ENCODE measurements at regions not wholly inside any gene's neighbourhood (a gene's known extent, or its start where the extent isn't known, plus 50 kb on each side); places are given as distances from the start of the nearest gene placed in this dataset.

GRCh38 chr5:29852329-29852728 lies 1341.2 kb upstream of the CDH6 start:
- TF ChIP-seq CTCF (IDR thresholded peaks at IDR 0.05; ENCODE audit: insufficient read depth, low read length) (no peak), SPI1 (IDR thresholded peaks at IDR 0.05; ENCODE audit: borderline replicate concordance, low read depth) (no peak)
- TF ChIP-seq, protein P1, sequence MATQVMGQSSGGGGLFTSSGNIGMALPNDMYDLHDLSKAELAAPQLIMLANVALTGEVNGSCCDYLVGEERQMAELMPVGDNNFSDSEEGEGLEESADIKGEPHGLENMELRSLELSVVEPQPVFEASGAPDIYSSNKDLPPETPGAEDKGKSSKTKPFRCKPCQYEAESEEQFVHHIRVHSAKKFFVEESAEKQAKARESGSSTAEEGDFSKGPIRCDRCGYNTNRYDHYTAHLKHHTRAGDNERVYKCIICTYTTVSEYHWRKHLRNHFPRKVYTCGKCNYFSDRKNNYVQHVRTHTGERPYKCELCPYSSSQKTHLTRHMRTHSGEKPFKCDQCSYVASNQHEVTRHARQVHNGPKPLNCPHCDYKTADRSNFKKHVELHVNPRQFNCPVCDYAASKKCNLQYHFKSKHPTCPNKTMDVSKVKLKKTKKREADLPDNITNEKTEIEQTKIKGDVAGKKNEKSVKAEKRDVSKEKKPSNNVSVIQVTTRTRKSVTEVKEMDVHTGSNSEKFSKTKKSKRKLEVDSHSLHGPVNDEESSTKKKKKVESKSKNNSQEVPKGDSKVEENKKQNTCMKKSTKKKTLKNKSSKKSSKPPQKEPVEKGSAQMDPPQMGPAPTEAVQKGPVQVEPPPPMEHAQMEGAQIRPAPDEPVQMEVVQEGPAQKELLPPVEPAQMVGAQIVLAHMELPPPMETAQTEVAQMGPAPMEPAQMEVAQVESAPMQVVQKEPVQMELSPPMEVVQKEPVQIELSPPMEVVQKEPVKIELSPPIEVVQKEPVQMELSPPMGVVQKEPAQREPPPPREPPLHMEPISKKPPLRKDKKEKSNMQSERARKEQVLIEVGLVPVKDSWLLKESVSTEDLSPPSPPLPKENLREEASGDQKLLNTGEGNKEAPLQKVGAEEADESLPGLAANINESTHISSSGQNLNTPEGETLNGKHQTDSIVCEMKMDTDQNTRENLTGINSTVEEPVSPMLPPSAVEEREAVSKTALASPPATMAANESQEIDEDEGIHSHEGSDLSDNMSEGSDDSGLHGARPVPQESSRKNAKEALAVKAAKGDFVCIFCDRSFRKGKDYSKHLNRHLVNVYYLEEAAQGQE (IDR thresholded peaks at IDR 0.05; ENCODE audit: insufficient replicate concordance, low read depth) = no peak

Data from HL-60 (cell line).